ENCODE measurements at regions not wholly inside any gene's neighbourhood (a gene's known extent, or its start where the extent isn't known, plus 50 kb on each side); places are given as distances from the start of the nearest gene placed in this dataset.

GRCh38 chr20:55437798-55438415 lies 567.4 kb downstream of the CBLN4 start:
- TF ChIP-seq CTCF (IDR thresholded peaks at IDR 0.05) (no peak), POLR2A (IDR thresholded peaks at IDR 0.05) (no peak)
